Activated naive CD4-positive, alpha-beta T cell treated with anti-CD3 and anti-CD28 coated beads, Interleukin-2, amount 50 U/mL, for 24 hours (primary cell): ENCODE measurements at regions not wholly inside any gene's neighbourhood (a gene's known extent, or its start where the extent isn't known, plus 50 kb on each side); places are given as distances from the start of the nearest gene placed in this dataset.
A peak's percentile ranks its signal among the peaks of the same experiment; 100 is the strongest.

Experiments
- H3K27ac Mint-ChIP-seq: one replicate; pipeline ENCODE4 v1.8.0; 2021; ENCODE audit warnings: mild to moderate bottlenecking, mixed read lengths
- H3K27me3 Mint-ChIP-seq: one replicate; pipeline ENCODE4 v1.8.0; 2021; ENCODE audit warnings: mixed read lengths
- H3K36me3 Mint-ChIP-seq: one replicate; pipeline ENCODE4 v1.8.0; 2021; ENCODE audit warnings: mixed read lengths
- H3K4me1 Mint-ChIP-seq: one replicate; pipeline ENCODE4 v1.8.0; 2021; ENCODE audit warnings: mixed read lengths
- H3K4me3 Mint-ChIP-seq: one replicate; pipeline ENCODE4 v1.8.0; 2021; ENCODE audit warnings: mild to moderate bottlenecking, mixed read lengths
- H3K9me3 Mint-ChIP-seq: one replicate; pipeline ENCODE4 v1.8.0; 2021; ENCODE audit warnings: mixed read lengths

DNA sequence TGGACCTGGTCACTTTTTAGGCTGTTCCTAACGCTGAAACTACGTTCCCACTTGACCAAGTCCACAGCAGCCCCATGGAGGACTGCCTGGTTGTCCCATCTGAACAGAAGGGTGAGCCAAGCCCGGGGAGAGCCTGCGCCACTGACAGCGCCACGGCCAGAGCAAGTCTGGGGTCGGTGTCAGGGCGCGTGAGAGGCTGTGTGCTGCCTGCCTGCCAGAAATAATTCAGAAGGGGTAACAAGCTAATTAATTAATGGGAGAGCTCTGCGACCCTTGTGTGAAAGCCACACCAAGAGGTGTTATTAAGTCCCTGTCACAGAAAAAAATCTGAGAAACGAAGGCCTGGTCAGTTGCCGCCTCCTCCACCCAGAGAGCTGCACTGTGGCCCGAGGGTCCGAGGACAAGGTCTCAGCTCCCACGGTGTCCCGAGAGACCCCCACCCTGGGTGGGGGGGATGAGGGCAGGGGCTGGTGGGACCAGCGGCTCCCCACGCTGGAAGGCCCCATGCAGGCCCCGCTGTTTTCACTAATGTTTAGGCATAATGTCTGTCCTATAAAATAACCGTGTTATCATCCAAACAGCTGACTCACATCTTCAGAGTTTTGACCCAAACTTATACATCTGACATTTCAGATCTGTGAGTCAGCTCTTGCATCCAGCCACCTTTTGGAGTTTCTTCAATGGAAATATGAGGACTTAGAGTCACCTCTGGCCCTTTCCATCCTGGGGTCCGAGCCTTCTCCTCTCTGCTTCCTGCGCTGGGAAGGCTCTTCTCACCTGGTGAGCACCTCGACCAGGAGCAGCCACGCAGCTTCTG, 58.5 kb downstream of the DLL1 start:
- Mint-ChIP-seq H3K27me3 (no peaks in the 10 kb centered on the region), H3K9me3 (no peaks in the 10 kb centered on the region), H3K4me1 (no peaks in the 10 kb centered on the region), H3K4me3 (no peak overlapping the region), H3K27ac (no peak overlapping the region), H3K36me3 (no peaks in the 10 kb centered on the region)

DNA sequence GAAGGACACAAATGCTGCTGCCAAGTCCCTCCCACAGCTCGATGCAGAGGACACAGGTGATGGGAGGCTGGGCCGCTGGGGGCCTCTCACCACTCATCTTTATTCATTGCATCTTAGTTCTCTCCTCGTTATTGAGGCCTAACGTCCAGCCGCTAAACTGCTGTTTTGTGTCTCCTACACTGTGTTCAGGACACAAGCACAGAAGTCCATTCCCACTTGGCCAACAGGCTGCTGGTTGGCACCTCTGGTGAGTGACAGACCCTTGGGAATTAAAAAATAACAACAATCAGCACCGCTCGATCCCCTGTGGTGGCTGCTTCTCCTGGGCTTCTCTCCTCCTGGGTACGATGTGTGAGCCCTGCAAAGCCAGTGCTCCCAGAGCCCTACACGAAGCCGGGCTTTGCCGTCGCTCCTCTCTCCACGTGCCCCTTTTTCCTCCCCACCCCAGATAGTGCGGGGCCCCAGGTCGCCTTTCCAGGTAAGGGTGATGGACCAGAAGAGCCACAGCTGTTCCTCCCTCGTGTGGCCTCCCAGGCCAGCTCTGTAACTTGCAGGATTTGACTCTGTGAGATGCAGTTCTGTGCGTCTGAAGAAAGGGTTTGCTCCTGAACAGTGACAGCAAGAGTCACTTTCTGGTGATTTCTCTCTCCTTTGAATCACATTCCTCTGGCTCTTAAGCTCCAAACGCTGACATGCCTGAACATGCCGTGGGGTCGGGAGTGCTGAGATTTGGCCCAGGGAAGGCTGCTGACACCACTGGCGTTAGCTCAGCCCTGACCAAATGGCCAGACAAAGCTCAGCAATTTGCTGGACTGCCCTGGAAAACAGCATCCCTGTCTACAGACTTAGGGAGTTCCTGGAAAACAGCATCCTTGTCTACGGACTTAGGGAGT, 59.3 kb downstream of the DLL1 start:
- Mint-ChIP-seq H3K36me3 (no peaks in the 10 kb centered on the region), H3K4me1 (no peaks in the 10 kb centered on the region), H3K4me3 (no peak overlapping the region), H3K27ac (no peak overlapping the region), H3K27me3 (no peaks in the 10 kb centered on the region), H3K9me3 (no peaks in the 10 kb centered on the region)

DNA sequence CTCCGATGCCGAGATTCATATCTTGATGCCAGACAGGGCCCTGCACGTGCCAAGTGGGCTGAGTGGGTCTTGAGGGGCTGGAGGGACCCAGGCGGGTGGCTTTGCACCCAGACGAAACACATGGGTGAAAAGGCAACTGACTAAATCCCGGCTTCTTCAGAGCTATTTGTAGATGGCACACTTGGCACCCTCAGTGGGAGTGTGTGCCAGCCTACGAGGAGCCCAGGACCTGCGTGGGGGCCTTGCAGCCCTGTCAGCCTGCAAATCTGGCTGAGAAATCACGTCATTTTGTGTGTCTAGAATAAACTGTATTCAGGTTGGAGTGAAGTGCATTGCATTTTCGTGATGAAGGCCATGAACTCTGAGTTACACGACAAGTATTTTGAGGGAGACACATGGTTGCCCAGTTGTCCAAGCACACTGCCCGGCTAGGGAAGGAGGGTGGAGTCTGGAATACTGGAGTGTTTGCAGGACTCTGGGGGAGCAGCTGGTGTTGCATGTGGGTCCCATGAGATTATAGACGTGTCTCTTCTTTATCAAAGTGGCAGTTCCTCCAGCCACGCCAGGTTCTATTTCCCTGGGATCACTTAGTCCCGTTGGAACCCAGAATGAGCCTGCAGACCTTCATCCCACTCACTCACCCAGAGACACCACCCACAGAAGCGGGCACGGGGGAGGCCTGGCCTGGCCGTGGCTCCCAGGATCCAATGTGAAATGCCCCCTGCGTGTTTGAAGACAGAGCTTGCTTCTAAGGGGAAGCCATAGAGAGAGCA, 60.2 kb downstream of the DLL1 start:
- Mint-ChIP-seq H3K27me3 (no peaks in the 10 kb centered on the region), H3K9me3 (no peaks in the 10 kb centered on the region), H3K4me3 (no peak overlapping the region), H3K4me1 (no peaks in the 10 kb centered on the region), H3K36me3 (no peaks in the 10 kb centered on the region), H3K27ac (no peak overlapping the region)

DNA sequence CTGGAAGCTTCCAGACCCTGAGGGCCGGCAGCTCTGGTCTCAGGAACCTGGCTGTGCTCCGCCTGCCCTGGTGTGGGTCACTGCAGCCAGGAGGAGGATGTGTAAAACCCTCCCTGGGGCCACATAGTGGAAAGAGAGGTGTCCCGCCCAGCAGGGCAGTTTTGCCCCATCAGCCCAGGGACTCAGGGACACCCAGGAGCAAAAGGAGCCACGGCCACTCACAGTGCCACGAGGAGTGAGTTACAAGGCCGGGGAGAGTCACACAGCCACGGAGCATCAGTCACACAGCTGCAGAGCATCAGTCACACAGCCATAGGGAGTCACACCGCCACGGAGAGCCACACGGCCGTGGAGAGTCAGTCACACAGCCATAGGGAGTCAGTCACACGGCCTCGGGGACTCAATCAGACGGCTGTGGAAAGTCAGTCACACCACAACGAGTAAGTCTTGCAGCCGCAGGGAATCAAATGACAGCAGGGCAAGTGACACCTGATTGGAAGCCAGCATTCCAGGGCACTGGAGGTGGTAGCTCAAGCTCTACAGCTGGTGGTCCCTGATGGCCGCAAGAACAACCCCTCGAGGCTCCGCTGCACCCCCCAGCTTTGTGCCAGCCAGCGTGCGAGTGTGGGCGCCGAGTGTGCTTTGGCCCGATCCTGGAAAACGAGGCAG, 60.9 kb downstream of the DLL1 start:
- Mint-ChIP-seq H3K4me3 (no peak overlapping the region), H3K36me3 (no peaks in the 10 kb centered on the region), H3K4me1 (no peaks in the 10 kb centered on the region), H3K27ac (no peak overlapping the region), H3K9me3 (no peaks in the 10 kb centered on the region), H3K27me3 (no peaks in the 10 kb centered on the region)

DNA sequence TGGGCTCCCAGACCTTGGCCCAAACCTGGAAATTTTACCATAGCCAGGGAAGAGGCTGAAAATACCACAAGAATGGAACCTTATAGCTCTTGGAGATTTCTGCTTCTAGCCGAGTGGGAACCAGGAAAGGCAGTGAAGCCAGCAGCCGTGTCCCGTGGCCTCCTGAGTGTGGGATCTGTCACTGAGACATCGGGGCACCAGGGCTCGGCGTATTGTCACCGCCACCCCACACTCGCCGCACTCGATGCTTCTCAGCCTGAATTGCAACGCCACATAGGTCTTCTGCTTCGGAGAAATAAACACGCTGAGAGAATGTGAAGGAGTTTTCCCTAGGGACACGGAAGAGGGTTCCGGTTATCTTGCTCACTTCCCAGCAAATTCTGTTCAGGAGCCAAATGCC, 61.5 kb downstream of the DLL1 start:
- H3K27me3 Mint-ChIP-seq = no peaks in the 10 kb centered on the region
- H3K36me3 Mint-ChIP-seq = no peaks in the 10 kb centered on the region
- no peaks in the 10 kb centered on the region for H3K4me1 Mint-ChIP-seq
- H3K9me3 Mint-ChIP-seq = no peaks in the 10 kb centered on the region
- no peak overlapping the region for H3K27ac Mint-ChIP-seq
- no peak overlapping the region for H3K4me3 Mint-ChIP-seq

DNA sequence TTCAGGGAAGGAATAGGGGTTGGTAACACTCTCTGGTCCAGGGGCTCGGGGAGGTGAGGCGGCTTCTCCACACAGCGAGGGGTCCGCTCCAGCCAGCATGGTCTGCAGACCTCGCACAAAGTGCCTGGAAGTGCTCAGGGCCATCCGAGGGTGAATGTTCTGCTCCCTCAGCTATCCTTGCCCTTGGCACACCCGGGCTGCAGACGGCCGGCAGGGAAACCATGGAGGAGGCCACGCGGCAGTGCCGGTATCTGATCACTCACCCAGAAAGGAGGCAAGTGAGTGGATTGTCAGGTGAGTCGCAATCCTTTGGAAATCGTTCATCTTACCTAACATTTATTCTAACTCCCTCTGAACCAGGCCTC, 62.0 kb downstream of the DLL1 start:
- Mint-ChIP-seq H3K27me3 (no peaks in the 10 kb centered on the region), H3K4me3 (no peak overlapping the region), H3K27ac (no peak overlapping the region), H3K36me3 (no peaks in the 10 kb centered on the region), H3K9me3 (no peaks in the 10 kb centered on the region), H3K4me1 (no peaks in the 10 kb centered on the region)

DNA sequence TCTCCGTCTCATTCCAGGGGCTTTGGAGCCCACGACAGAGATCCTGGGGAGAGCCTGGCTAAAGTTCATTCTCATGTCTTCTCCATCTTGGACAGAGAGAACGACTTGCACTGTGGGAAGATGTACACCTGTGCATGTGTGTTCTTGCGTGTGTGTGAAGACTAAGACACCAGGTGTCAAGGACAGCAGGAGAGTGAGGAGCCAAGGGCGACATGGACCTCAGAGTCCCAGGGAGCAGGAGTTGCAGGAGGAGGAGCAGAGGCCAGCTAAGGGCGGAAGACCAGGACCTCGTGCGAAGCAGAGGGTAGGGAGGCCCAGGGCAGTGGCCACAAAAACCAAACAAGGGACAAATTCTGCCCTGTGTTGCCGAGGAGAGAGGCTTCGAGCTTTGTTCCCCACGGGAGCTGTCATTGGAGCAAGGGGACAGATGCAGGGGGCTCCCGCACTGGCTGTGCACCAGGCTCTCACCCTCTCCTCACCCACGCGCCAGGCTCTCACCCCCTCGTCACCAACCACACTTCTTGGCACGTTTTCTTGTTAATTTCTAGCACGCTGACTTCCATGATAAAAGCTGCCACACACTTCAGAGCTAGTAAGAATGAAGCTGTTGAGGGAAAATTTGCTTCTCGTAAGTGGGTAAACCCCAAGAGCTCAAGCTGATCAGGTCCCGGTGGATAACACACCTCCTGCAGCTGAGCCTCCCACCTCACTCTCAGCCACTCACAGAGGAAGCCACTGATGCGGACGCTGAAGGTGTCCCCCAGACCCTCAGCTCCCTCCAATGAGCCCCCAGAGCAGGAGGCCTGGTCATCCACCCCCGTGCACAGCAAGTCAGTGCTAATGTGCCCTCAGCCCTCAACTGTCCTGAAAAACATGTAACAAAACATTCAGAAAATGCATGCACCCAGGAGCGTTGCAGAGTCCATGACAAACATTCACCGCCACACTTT, 62.6 kb downstream of the DLL1 start:
- no peak overlapping the region for H3K4me3 Mint-ChIP-seq
- H3K27ac Mint-ChIP-seq = no peak overlapping the region
- no peaks in the 10 kb centered on the region for H3K27me3 Mint-ChIP-seq
- no peaks in the 10 kb centered on the region for H3K9me3 Mint-ChIP-seq
- H3K4me1 Mint-ChIP-seq = peaks cover 2% of the 10 kb centered on the region
- H3K36me3 Mint-ChIP-seq = no peaks in the 10 kb centered on the region

DNA sequence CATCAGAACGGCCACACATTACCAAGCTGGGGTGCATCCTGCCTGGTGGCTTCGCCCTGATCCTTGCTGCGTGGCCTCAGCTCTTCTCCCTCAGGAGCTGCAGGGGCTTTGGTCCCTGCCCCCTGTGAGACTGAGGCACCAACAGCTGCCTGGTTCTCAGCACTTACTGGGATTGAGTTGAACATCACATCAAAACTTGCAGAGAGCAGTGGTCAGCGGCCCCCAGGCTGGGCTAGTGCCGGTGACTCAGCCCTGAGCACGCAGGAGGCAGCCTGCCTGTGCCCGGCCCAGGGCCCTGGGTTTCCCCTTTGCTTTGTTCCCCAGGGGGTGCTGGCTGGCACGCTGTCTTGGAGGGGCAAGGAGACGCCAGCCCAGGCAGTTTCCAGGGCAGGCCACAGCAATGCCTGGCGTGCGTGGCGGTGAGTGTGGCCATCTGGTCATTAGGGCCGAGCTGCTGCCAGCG, 63.3 kb downstream of the DLL1 start:
- Mint-ChIP-seq H3K4me1 (peaks cover 10% of the 10 kb centered on the region), H3K27me3 (no peaks in the 10 kb centered on the region), H3K9me3 (no peaks in the 10 kb centered on the region), H3K27ac (no peak overlapping the region), H3K4me3 (no peak overlapping the region), H3K36me3 (no peaks in the 10 kb centered on the region)

DNA sequence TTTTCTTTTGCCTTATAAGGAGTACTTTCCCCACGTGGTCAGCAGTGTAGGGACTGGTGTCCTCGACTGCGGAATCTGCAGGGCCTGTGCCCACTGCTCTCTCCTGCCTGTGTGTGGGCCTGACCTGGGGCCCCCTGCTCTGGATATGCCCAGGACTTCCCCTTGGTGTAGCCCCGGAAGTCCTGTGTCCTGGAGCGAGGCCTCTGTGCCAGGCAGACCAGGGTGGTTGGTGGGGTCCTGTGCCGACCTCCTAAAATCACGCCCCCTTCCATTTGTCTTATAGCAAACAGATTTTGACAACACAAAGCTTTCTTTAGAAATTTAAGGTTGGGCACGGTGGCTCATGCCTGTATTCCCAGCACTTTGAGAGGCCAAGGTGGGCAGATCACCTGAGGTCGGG, 64.2 kb downstream of the DLL1 start:
- Mint-ChIP-seq H3K4me1 (peaks cover 17% of the 10 kb centered on the region), H3K4me3 (no peak overlapping the region), H3K27ac (no peak overlapping the region), H3K27me3 (no peaks in the 10 kb centered on the region), H3K36me3 (no peaks in the 10 kb centered on the region), H3K9me3 (no peaks in the 10 kb centered on the region)

DNA sequence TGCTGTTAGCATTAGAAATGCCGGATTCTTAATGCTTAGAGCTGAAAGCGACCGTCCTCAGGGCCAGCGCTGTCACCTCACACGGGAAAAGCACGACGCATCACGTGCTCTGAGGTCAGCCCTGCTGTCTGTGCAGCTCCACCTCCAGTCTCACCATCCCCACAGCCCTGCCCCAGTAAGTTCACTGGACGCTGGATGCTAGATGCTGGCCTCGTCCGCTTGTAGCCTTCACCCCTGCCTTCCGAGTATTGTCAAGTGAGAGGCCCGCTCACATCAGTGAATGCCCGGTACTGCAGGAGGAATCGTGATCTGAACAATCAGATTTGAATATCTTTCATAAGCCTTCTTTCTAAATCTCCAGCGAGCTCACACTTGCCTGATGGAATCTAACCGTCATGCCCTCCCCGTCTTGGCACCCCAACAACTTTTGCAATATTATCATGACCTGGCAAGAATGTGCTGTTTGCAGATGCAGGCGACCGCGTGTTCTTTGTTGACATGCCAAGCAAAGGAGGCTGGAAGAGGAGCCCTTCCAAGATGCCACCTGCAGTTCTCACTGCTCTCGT, 64.9 kb downstream of the DLL1 start:
- Mint-ChIP-seq H3K27ac (no peak overlapping the region), H3K36me3 (no peaks in the 10 kb centered on the region)

DNA sequence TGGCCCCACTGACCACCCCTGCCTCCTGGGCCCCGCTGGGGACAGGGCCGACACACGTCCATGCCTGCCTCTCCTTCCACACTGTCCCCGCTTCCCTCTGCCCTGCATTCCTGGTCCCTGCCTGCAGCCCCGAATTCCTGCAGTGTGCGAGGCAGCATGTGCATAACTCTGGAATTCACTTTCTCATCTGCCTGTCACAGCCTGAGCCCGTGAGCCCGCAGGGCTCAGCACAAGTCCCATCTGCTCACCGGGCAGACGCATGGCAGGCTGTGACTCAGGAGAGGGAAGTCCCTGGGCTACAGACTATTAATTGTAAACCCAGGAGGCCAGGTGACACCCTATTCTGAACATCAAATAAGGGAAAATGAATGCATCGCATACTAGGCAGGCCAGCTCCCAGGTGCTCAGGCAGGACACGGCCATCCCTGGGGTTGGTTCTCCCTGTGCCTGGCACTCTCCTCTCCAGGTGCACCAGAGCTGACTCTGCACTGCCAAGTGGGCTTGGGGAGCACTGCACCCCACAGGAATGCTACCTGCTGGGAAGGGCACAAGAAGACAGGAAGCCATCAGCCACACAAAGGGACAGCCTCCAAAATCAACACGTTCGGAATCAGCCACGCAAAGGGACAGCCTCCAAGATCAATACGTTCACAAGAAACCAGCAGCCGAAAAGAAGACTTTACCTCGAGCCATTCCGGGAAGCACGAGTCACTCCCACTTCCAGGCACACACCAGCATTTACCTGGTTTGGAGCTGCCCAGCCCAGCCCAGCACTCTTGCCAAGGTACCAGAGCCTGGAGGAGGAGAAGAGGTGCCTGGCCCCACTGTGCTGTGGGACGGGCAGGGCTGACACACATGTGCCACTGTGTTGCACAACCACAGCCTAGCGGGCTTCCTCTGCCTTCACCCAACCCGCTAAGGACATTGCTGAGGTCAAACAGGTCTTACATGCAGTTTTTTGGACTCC, 65.9 kb downstream of the DLL1 start:
- Mint-ChIP-seq H3K4me3 (no peak overlapping the region), H3K4me1 (peaks cover 17% of the 10 kb centered on the region), H3K27me3 (no peaks in the 10 kb centered on the region), H3K9me3 (no peaks in the 10 kb centered on the region), H3K27ac (peak overlapping the region; percentile 65), H3K36me3 (no peaks in the 10 kb centered on the region)

More for the DNA sequence above, 64.9 kb downstream of the DLL1 start:
- Mint-ChIP-seq H3K4me1 (peaks cover 17% of the 10 kb centered on the region), H3K27me3 (no peaks in the 10 kb centered on the region), H3K9me3 (no peaks in the 10 kb centered on the region), H3K4me3 (no peak overlapping the region)

DNA sequence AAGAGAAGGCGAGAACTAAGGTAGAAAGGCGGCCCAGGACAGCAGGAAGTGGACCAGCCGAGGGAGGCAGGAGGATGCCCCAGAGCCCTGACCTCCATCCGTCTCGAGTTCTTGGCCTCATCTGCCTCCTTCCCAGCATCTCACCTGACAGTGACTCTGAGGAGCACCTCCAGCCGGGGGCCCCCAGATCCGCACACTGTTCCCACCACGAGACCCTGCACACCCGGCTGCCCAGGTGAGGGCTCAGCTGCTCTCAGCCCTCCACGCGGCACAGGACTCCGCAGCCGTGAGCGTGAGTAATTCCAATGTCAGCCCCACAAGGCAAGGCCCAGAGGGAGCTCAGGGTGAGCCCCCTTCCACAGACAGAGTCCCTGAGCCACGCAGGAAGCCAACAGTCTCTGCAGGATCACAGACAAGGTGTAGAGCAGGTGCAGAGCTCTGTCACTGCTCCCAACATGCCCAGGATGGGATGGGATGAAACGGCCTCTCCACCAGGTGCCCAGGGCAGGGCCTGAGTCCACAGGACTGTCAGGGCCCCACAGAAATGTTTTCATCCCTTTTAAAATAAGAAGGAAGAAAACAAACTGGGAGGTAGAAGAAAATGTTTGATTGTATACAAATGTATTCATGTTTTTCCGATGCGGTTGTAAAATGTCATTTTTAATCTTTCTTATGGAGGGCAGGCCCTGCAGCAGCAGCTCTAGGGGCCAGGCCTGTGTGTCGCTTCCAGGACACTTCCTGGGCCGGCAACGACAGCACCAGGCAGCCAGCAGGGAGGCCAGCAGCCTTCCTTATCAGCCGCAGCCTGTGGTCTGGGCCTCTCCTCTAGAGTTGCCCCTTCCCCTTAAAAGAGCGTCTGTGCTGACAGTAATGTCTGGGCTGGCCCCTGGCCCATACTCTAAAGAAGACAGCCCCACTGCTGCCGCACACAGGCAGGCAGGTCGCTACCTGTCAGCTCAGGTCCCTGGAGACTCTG, 66.9 kb downstream of the DLL1 start:
- H3K9me3 Mint-ChIP-seq = no peaks in the 10 kb centered on the region

More for the DNA sequence above, 66.9 kb downstream of the DLL1 start:
- H3K36me3 Mint-ChIP-seq = no peaks in the 10 kb centered on the region
- no peak overlapping the region for H3K27ac Mint-ChIP-seq
- H3K27me3 Mint-ChIP-seq = no peaks in the 10 kb centered on the region
- H3K4me1 Mint-ChIP-seq = peaks cover 17% of the 10 kb centered on the region
- H3K4me3 Mint-ChIP-seq = no peak overlapping the region
